Endothelial cell of umbilical vein (primary cell): ENCODE measurements at regions not wholly inside any gene's neighbourhood (a gene's known extent, or its start where the extent isn't known, plus 50 kb on each side); places are given as distances from the start of the nearest gene placed in this dataset.

ENCODE experiments used
- BruUV-seq: library from RNA; stranded (reverse); fragments of 400-500 nt; replicated peaks from 2 replicates; lab custom pipeline; 2021; lab: Mats Ljungman, UMichigan
- CTCF ChIA-PET: fragments of 300-600, 350-600 bp; sonication (Branson Sonifier 250); formaldehyde crosslinking; loops from one replicate; lab custom pipeline; 2021; ENCODE audit warnings: antibody characterized with exemption, inconsistent platforms; lab: Charles Lee
- POLR2A ChIA-PET: fragments of 300-600, 350-600 bp; sonication (Branson Sonifier 250); formaldehyde crosslinking; loops from one replicate; lab custom pipeline; 2021; ENCODE audit warnings: antibody characterized with exemption, inconsistent platforms; lab: Charles Lee
- DNase-seq: peaks from one replicate; pipeline ENCODE4 v3.0.0-alpha.2; 2011; ENCODE audit warnings: low read depth, low spot score
- FAIRE-seq: peaks from 2 replicates; lab custom pipeline; 2011; peaks lifted over from hg19 to GRCh38; lab: Jason Lieb, UNC
- H2AFZ ChIP-seq: 2 replicates; pipeline ENCODE4 v1.6.0; 2012; ENCODE audit warnings: low read depth, low read length, control low read depth, inconsistent platforms
- H3K27ac ChIP-seq: 2 replicates; pipeline ENCODE4 v1.5.1; 2011; ENCODE audit warnings: low read depth, mild to moderate bottlenecking, control low read depth, low read length, moderate library complexity; ENCODE audit not compliant: insufficient read depth
- H3K27me3 ChIP-seq, 2 experiments: 2 replicates each; pipeline versions ENCODE4 v1.6.0 to v1.6.1; 2011; ENCODE audit warnings: low read length in 2 of 2, mixed read lengths in 1 of 2; ENCODE audit not compliant: control insufficient read depth in 2 of 2, insufficient read depth in 2 of 2
- H3K36me3 ChIP-seq, 2 experiments: 2 replicates in 1 of 2; 3 replicates in 1 of 2; pipeline ENCODE4 v1.5.1; 2011; ENCODE audit warnings: low read length in 2 of 2, mild to moderate bottlenecking in 1 of 2, moderate library complexity in 1 of 2; ENCODE audit not compliant: control insufficient read depth in 2 of 2, insufficient read depth in 2 of 2; ENCODE audit errors: extremely low read depth in 1 of 2
- H3K4me1 ChIP-seq: 3 replicates; pipeline ENCODE4 v1.5.1; 2011; ENCODE audit warnings: mild to moderate bottlenecking, low read length; ENCODE audit not compliant: control insufficient read depth, insufficient read depth; ENCODE audit errors: extremely low read depth
- H3K4me2 ChIP-seq: 2 replicates; pipeline ENCODE4 v1.6.1; 2011; ENCODE audit warnings: low read length, control low read depth, mixed read lengths; ENCODE audit not compliant: insufficient read depth
- H3K4me3 ChIP-seq, 3 experiments: fragments of 200-600 bp in 1 of 3; sonication (generic), shearing (Covaris generic) in 1 of 3; replicated peaks in 1 of 3; 2 replicates each; pipeline ENCODE4 v1.5.1; 2011 to 2016; ENCODE audit warnings: control low read depth in 3 of 3, low read length in 3 of 3, mild to moderate bottlenecking in 2 of 3, inconsistent platforms in 1 of 3, low read depth in 1 of 3, moderate library complexity in 1 of 3; ENCODE audit not compliant: insufficient read depth in 1 of 3
- H3K79me2 ChIP-seq: 2 replicates; pipeline ENCODE4 v1.6.0; 2012; ENCODE audit warnings: low read length, inconsistent platforms; ENCODE audit not compliant: control insufficient read depth, insufficient read depth
- H3K9ac ChIP-seq: replicated peaks from 2 replicates; pipeline ENCODE3; 2011; ENCODE audit warnings: low read length, control low read depth; ENCODE audit not compliant: insufficient read depth; ENCODE audit errors: extremely low read depth
- H3K9me1 ChIP-seq: replicated peaks from 3 replicates; pipeline ENCODE4 v1.6.0; 2011; ENCODE audit warnings: mild to moderate bottlenecking, low read length; ENCODE audit not compliant: control insufficient read depth, insufficient read depth; ENCODE audit errors: extremely low read depth
- H3K9me3 ChIP-seq: replicated peaks from 2 replicates; pipeline ENCODE4 v1.5.1; 2012; ENCODE audit warnings: low read length, inconsistent platforms; ENCODE audit not compliant: control insufficient read depth, insufficient read depth
- H4K20me1 ChIP-seq: replicated peaks from 2 replicates; pipeline ENCODE3; 2011; ENCODE audit warnings: mild to moderate bottlenecking, low read length; ENCODE audit not compliant: control insufficient read depth, insufficient read depth; ENCODE audit errors: extremely low read depth
- EZH2 ChIP-seq: IDR thresholded peaks from 2 replicates; pipeline ENCODE4 v1.6.1; 2012; ENCODE audit warnings: borderline replicate concordance, low read depth, mild to moderate bottlenecking, moderate library complexity, low read length, inconsistent platforms; ENCODE audit not compliant: severe bottlenecking
- FOS ChIP-seq: IDR thresholded peaks from 2 replicates; pipeline ENCODE4 v1.6.1; 2011; ENCODE audit warnings: mild to moderate bottlenecking, low read length, moderate library complexity, borderline replicate concordance; ENCODE audit not compliant: insufficient read depth
- GATA2 ChIP-seq: IDR thresholded peaks from 2 replicates; pipeline ENCODE4 v1.7.0; 2011; ENCODE audit warnings: low read depth, mild to moderate bottlenecking, moderate library complexity, mixed read lengths, low read length; ENCODE audit not compliant: insufficient read length, insufficient read depth
- JUN ChIP-seq: IDR thresholded peaks from 2 replicates; pipeline ENCODE4 v1.6.1; 2011; ENCODE audit warnings: borderline replicate concordance, low read depth; ENCODE audit not compliant: insufficient read length, insufficient read depth
- MYC ChIP-seq: IDR thresholded peaks from one replicate; pipeline ENCODE4 v1.6.1; 2011; ENCODE audit warnings: mild to moderate bottlenecking, low read depth, low read length
- POLR2A ChIP-seq: IDR thresholded peaks from 2 replicates; pipeline ENCODE4 v1.6.1; 2012; ENCODE audit warnings: low read depth, mild to moderate bottlenecking, control low read depth, low read length
- POLR2AphosphoS5 ChIP-seq: IDR thresholded peaks from 2 replicates; pipeline ENCODE4 v1.6.1; 2012; ENCODE audit warnings: low read depth, mild to moderate bottlenecking, control low read depth, low read length, moderate library complexity; ENCODE audit not compliant: insufficient read depth
- dilution Hi-C: fragments of 300-500 bp; cut with MboI; formaldehyde crosslinking; loops from one replicate; pipeline ENCODE4 v1.15.0; 2019; ENCODE audit warnings: low sequenced_read_pairs; ENCODE audit not compliant: extremely low pct_ligation_motif_present
- intact Hi-C: fragments of 100-400 bp; cut with micrococcal nuclease; formaldehyde crosslinking; loops from one replicate; pipeline ENCODE4 v1.10.0; 2022
- TF ChIP-seq, protein P1 (sequence below): IDR thresholded peaks from 2 replicates; pipeline ENCODE4 v1.6.1; 2011; ENCODE audit not compliant: insufficient read depth, insufficient read length
- TF ChIP-seq, protein P2 (sequence below), 2 donors: IDR thresholded peaks; 1 replicate in 1 of 2; 2 replicates in 1 of 2; pipeline ENCODE4 v1.5.1; 2011; ENCODE audit warnings: low read length in 2 of 2, mild to moderate bottlenecking in 2 of 2, moderate library complexity in 2 of 2, control low read depth in 1 of 2, inconsistent platforms in 1 of 2, low read depth in 1 of 2; ENCODE audit not compliant: insufficient read depth in 1 of 2; ENCODE audit errors: extremely low read depth in 1 of 2

- Histone ChIP-seq H3K9me1 (no peaks in the 10 kb centered on the region), H3K36me3 (no peaks in the 10 kb centered on the region), H3K4me2 (no peak overlapping the region), H3K9me3 (no peaks in the 10 kb centered on the region), H3K79me2 (no peaks in the 10 kb centered on the region), H2AFZ (no peak overlapping the region), H3K4me3 (no peak overlapping the region), H3K27me3 (no peaks in the 10 kb centered on the region), H4K20me1 (no peaks in the 10 kb centered on the region), H3K27ac (no peak overlapping the region), H3K4me1 (peaks cover 28% of the 10 kb centered on the region), H3K9ac (no peak overlapping the region)
- ChIA-PET CTCF (interaction anchor here (1.2 to 2.2 kb wide), 4 partner anchors 10 to 178 kb away, joined by 3 to 6 read pairs (median 4); no protein-coding TSS in a partner anchor), POLR2A (no interaction called here)
- dilution Hi-C loops = no loop called here
- intact Hi-C loops = no loop called here
- no peak for FAIRE-seq
- DNase-seq = no peak
- BruUV-seq = no TSS peak
- TF ChIP-seq POLR2AphosphoS5 = no peak
- no peak for TF ChIP-seq FOS
- TF ChIP-seq, protein P1, sequence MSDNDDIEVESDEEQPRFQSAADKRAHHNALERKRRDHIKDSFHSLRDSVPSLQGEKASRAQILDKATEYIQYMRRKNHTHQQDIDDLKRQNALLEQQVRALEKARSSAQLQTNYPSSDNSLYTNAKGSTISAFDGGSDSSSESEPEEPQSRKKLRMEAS = no peak
Observed at GRCh38 chr7:106720641-106721040, 59.7 kb upstream of the CCDC71L start.

- H3K27me3 ChIP-seq = no peaks in the 10 kb centered on the region
- H3K79me2 ChIP-seq = no peaks in the 10 kb centered on the region
- no peak for FAIRE-seq
- no peaks in the 10 kb centered on the region for H4K20me1 ChIP-seq
- no peaks in the 10 kb centered on the region for H3K36me3 ChIP-seq
- H3K27ac ChIP-seq = no peak overlapping the region
- BruUV-seq = no TSS peak
- no peak overlapping the region for H3K4me2 ChIP-seq
- dilution Hi-C loops = no loop called here
- CTCF ChIA-PET = interaction anchor here (1.7 to 2.3 kb wide), 3 partner anchors 9 to 180 kb away, joined by 4 to 10 read pairs (median 6); no protein-coding TSS in a partner anchor
- intact Hi-C loops = no loop called here
- no peak overlapping the region for H3K4me3 ChIP-seq
- no peak for DNase-seq
- H3K4me1 ChIP-seq = peaks cover 25% of the 10 kb centered on the region
- no peaks in the 10 kb centered on the region for H3K9me1 ChIP-seq
- H2AFZ ChIP-seq = no peak overlapping the region
- POLR2A ChIA-PET = no interaction called here
- no peak overlapping the region for H3K9ac ChIP-seq
- TF ChIP-seq GATA2 = no peak
- TF ChIP-seq JUN = no peak
- no peak for TF ChIP-seq FOS
- TF ChIP-seq POLR2A = no peak
- no peak for TF ChIP-seq MYC
- TF ChIP-seq, protein P1 = no peak
- TF ChIP-seq EZH2 = no peak
- no peak for TF ChIP-seq POLR2AphosphoS5
- TF ChIP-seq, protein P2, sequence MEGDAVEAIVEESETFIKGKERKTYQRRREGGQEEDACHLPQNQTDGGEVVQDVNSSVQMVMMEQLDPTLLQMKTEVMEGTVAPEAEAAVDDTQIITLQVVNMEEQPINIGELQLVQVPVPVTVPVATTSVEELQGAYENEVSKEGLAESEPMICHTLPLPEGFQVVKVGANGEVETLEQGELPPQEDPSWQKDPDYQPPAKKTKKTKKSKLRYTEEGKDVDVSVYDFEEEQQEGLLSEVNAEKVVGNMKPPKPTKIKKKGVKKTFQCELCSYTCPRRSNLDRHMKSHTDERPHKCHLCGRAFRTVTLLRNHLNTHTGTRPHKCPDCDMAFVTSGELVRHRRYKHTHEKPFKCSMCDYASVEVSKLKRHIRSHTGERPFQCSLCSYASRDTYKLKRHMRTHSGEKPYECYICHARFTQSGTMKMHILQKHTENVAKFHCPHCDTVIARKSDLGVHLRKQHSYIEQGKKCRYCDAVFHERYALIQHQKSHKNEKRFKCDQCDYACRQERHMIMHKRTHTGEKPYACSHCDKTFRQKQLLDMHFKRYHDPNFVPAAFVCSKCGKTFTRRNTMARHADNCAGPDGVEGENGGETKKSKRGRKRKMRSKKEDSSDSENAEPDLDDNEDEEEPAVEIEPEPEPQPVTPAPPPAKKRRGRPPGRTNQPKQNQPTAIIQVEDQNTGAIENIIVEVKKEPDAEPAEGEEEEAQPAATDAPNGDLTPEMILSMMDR (IDR thresholded peaks at IDR 0.05; ENCODE audit: extremely low read depth in 1 of 2, insufficient read depth in 1 of 2, low read depth in 1 of 2, low read length in 2 of 2) = no peak
- no peaks in the 10 kb centered on the region for H3K9me3 ChIP-seq
Observed at GRCh38 chr7:106721816-106722785, 61.1 kb upstream of the CCDC71L start.
